ENCODE measurements at regions not wholly inside any gene's neighbourhood (a gene's known extent, or its start where the extent isn't known, plus 50 kb on each side); places are given as distances from the start of the nearest gene placed in this dataset.

GRCh38 chr9:106800701-106801270 lies 62.2 kb upstream of the ZNF462 start:
- TF ChIP-seq, protein P1, sequence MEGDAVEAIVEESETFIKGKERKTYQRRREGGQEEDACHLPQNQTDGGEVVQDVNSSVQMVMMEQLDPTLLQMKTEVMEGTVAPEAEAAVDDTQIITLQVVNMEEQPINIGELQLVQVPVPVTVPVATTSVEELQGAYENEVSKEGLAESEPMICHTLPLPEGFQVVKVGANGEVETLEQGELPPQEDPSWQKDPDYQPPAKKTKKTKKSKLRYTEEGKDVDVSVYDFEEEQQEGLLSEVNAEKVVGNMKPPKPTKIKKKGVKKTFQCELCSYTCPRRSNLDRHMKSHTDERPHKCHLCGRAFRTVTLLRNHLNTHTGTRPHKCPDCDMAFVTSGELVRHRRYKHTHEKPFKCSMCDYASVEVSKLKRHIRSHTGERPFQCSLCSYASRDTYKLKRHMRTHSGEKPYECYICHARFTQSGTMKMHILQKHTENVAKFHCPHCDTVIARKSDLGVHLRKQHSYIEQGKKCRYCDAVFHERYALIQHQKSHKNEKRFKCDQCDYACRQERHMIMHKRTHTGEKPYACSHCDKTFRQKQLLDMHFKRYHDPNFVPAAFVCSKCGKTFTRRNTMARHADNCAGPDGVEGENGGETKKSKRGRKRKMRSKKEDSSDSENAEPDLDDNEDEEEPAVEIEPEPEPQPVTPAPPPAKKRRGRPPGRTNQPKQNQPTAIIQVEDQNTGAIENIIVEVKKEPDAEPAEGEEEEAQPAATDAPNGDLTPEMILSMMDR (IDR thresholded peaks at IDR 0.05): no peak
- TF ChIP-seq POLR2AphosphoS5 (IDR thresholded peaks at IDR 0.05) (no peak), EP300 (IDR thresholded peaks at IDR 0.05) (no peak)
